ENCODE measurements at regions not wholly inside any gene's neighbourhood (a gene's known extent, or its start where the extent isn't known, plus 50 kb on each side); places are given as distances from the start of the nearest gene placed in this dataset.
"Not testable (repeated sequence)": the region's sequence is repeated elsewhere in the genome, so short reads cannot be mapped to it uniquely, and the experiment has no call there.

- no peak overlapping the region for H3K4me3 ChIP-seq (ENCODE audit: low read depth, low read length)
- no peak for DNase-seq (ENCODE audit: low read depth)
- TF ChIP-seq CTCF (conservative IDR thresholded peaks at IDR 0.05; ENCODE audit: low read depth, low read length): no peak
Observed at GRCh38 chr18:57890266-57890665, 87.2 kb upstream of the ATP8B1 start.

- no peak for TF ChIP-seq CTCF (conservative IDR thresholded peaks at IDR 0.05; ENCODE audit: low read depth, low read length)
- H3K4me3 ChIP-seq (ENCODE audit: low read depth, low read length): no peak overlapping the region
- DNase-seq (ENCODE audit: low read depth): no peak
Observed at GRCh38 chr18:57889841-57890240, 86.7 kb upstream of the ATP8B1 start.

- no peak overlapping the region for H3K4me3 ChIP-seq (ENCODE audit: low read depth, low read length)
Observed at GRCh38 chr18:57887543-57888383, 84.6 kb upstream of the ATP8B1 start.

GRCh38 chr18:57885931-57886330 lies 82.8 kb upstream of the ATP8B1 start:
- no peak for TF ChIP-seq CTCF (conservative IDR thresholded peaks at IDR 0.05; ENCODE audit: low read depth, low read length)
- no peak for DNase-seq (ENCODE audit: low read depth)

More at GRCh38 chr18:57887543-57888383, 84.6 kb upstream of the ATP8B1 start:
- DNase-seq (ENCODE audit: low read depth): no peak
- TF ChIP-seq CTCF (conservative IDR thresholded peaks at IDR 0.05; ENCODE audit: low read depth, low read length): no peak

GRCh38 chr18:57882465-57882864 lies 79.3 kb upstream of the ATP8B1 start:
- no peak overlapping the region for H3K4me3 ChIP-seq (ENCODE audit: low read depth, low read length)
- no peak for TF ChIP-seq CTCF (conservative IDR thresholded peaks at IDR 0.05; ENCODE audit: low read depth, low read length)
- DNase-seq (ENCODE audit: low read depth): no peak

More at GRCh38 chr18:57885931-57886330, 82.8 kb upstream of the ATP8B1 start:
- H3K4me3 ChIP-seq (ENCODE audit: low read depth, low read length): no peak overlapping the region

GRCh38 chr18:57881818-57882413 lies 78.8 kb upstream of the ATP8B1 start:
- TF ChIP-seq CTCF (conservative IDR thresholded peaks at IDR 0.05; ENCODE audit: low read depth, low read length): peak; percentile 98
- no peak overlapping the region for H3K4me3 ChIP-seq (ENCODE audit: low read depth, low read length)
- DNase-seq (ENCODE audit: low read depth): peak; percentile 91

GRCh38 chr18:57879924-57880323 lies 76.8 kb upstream of the ATP8B1 start:
- DNase-seq (ENCODE audit: low read depth); H3K4me3 ChIP-seq (ENCODE audit: low read depth, low read length): not testable (repeated sequence)

Measured in choroid plexus epithelial cell (primary cell).